HG03342 (cell line): ENCODE measurements at regions not wholly inside any gene's neighbourhood (a gene's known extent, or its start where the extent isn't known, plus 50 kb on each side); places are given as distances from the start of the nearest gene placed in this dataset.

ENCODE experiments used
- ATAC-seq: cut with Tn5 transposase; IDR thresholded peaks from one replicate; pipeline ENCODE4 v1.9.1; 2021; ENCODE audit warnings: mild to moderate bottlenecking, moderate library complexity; ENCODE audit not compliant: unreplicated experiment

- ATAC-seq, result no peak
Observed at GRCh38 chr3:139737682-139738361, 60.0 kb upstream of the NMNAT3 start.

- no peak for ATAC-seq
Observed at GRCh38 chr3:139735191-139735590, 57.4 kb upstream of the NMNAT3 start.

GRCh38 chr3:139732729-139733128 is 55.0 kb upstream of the NMNAT3 start:
- ATAC-seq, result no peak

- ATAC-seq, result no peak
Observed at GRCh38 chr3:139729300-139729699, 51.5 kb upstream of the NMNAT3 start.

- ATAC-seq, result no peak
Observed at GRCh38 chr3:139728414-139728813, 50.6 kb upstream of the NMNAT3 start.
